ENCODE measurements at regions not wholly inside any gene's neighbourhood (a gene's known extent, or its start where the extent isn't known, plus 50 kb on each side); places are given as distances from the start of the nearest gene placed in this dataset.

- TF ChIP-seq CTCF (conservative IDR thresholded peaks at IDR 0.05) = no peak
- no peaks in the 10 kb centered on the region; a peak in 1 of 7 replicates for H3K36me3 Mint-ChIP-seq (ENCODE audit: insufficient read depth in 1 of 3, low read depth in 3 of 3)
- Histone ChIP-seq H2BK20ac (ENCODE audit: low read depth, low read length, poor library complexity, severe bottlenecking) (no peak overlapping the region), H4K8ac (replicated peaks; ENCODE audit: insufficient read length, low read depth, low read length) (no peak overlapping the region), H3K79me2 (ENCODE audit: insufficient read depth, low read length) (no peaks in the 10 kb centered on the region), H2BK5ac (ENCODE audit: insufficient read length, low read length) (no peak overlapping the region), H3K4ac (ENCODE audit: low read depth, low read length) (no peak overlapping the region), H3K56ac (ENCODE audit: insufficient read length, low read depth, low read length) (no peak overlapping the region), H3K4me1 (ENCODE audit: insufficient read depth, low read length) (no peaks in the 10 kb centered on the region), H2BK12ac (ENCODE audit: insufficient read length, low read depth, low read length) (no peak overlapping the region), H3K14ac (ENCODE audit: insufficient read depth, low read length) (no peak overlapping the region), H3K23me2 (ENCODE audit: insufficient read length, low read depth, low read length, poor library complexity, severe bottlenecking) (no peaks in the 10 kb centered on the region), H2AK5ac (ENCODE audit: insufficient read length, low read length) (no peak overlapping the region), H3K27ac (ENCODE audit: insufficient read length, low read depth, low read length) (no peak overlapping the region), H3K79me1 (ENCODE audit: insufficient read depth, low read depth, low read length, poor library complexity, severe bottlenecking) (no peaks in the 10 kb centered on the region), H3K4me2 (ENCODE audit: insufficient read depth, insufficient read length, low read length) (no peak overlapping the region), H2AFZ (ENCODE audit: low read length) (no peak overlapping the region), H3K18ac (ENCODE audit: insufficient read length, low read depth, low read length) (no peak overlapping the region), H3K9ac (ENCODE audit: extremely low read depth, insufficient read length, low read length) (no peak overlapping the region), H4K5ac (ENCODE audit: insufficient read length, low read depth, low read length) (no peak overlapping the region), H3K27me3 (ENCODE audit: insufficient read depth, low read length) (no peaks in the 10 kb centered on the region), H4K91ac (ENCODE audit: insufficient read length, low read depth, low read length) (no peak overlapping the region), H4K20me1 (ENCODE audit: control insufficient read depth, insufficient read depth, insufficient read length) (no peaks in the 10 kb centered on the region), H2BK15ac (ENCODE audit: low read depth, low read length) (no peak overlapping the region), H2BK120ac (ENCODE audit: low read depth, low read length, poor library complexity, severe bottlenecking) (no peak overlapping the region), H3K9me3 (ENCODE audit: control insufficient read depth, low read depth, low read length) (no peaks in the 10 kb centered on the region), H3K23ac (ENCODE audit: insufficient read length, low read depth, low read length) (no peak overlapping the region), H3T11ph (ENCODE audit: low read length) (no peak overlapping the region)
- H3K4me1 Mint-ChIP-seq = peaks cover 8 to 14% of the 10 kb centered on the region in 2 experiments
- peaks cover 57% of the 10 kb centered on the region for H3K27me3 Mint-ChIP-seq (ENCODE audit: low read depth)
- DNase-seq = no peak
- H3K4me3 Mint-ChIP-seq = no peak overlapping the region
- no peaks in the 10 kb centered on the region for H3K9me3 Mint-ChIP-seq
- H3K27ac Mint-ChIP-seq = no peak overlapping the region
- WGBS (ENCODE audit: extremely low coverage, insufficient read length, low lambda C conversion rate) = no CpG with 5 or more reads among the region's 5 CpGs
Observed at GRCh38 chr9:38292480-38292879, 100.0 kb upstream of the ALDH1B1 start.

Measured in H9 (cell line).